Keratinocyte (primary cell): ENCODE measurements at regions not wholly inside any gene's neighbourhood (a gene's known extent, or its start where the extent isn't known, plus 50 kb on each side); places are given as distances from the start of the nearest gene placed in this dataset.

Source experiments
- DNase-seq: peaks from one replicate; pipeline ENCODE4 v3.0.0-alpha.2; 2011; ENCODE audit warnings: low read depth, missing footprints, low spot score
- FAIRE-seq: peaks from 2 replicates; lab custom pipeline; 2011; peaks lifted over from hg19 to GRCh38; lab: Jason Lieb, UNC
- H2AFZ ChIP-seq: 2 replicates; pipeline ENCODE4 v1.6.0; 2012; ENCODE audit warnings: low read length, control low read depth, inconsistent platforms; ENCODE audit not compliant: control insufficient read depth
- H3K27ac ChIP-seq: 2 replicates; pipeline ENCODE4 v1.5.1; 2011; ENCODE audit warnings: low read length; ENCODE audit not compliant: control insufficient read depth, insufficient read depth
- H3K27me3 ChIP-seq: 3 replicates; pipeline ENCODE4 v1.6.0; 2011; ENCODE audit warnings: low read length; ENCODE audit not compliant: control insufficient read depth, insufficient read depth; ENCODE audit errors: extremely low read depth
- H3K36me3 ChIP-seq, 2 experiments: 2 replicates in 1 of 2; 3 replicates in 1 of 2; pipeline ENCODE4 v1.5.1; 2011; ENCODE audit warnings: low read length in 2 of 2, mild to moderate bottlenecking in 1 of 2; ENCODE audit not compliant: control insufficient read depth in 2 of 2, insufficient read depth in 2 of 2; ENCODE audit errors: extremely low read depth in 1 of 2
- H3K4me1 ChIP-seq: 3 replicates; pipeline ENCODE4 v1.5.1; 2011; ENCODE audit warnings: low read length; ENCODE audit not compliant: control insufficient read depth, insufficient read depth; ENCODE audit errors: extremely low read depth
- H3K4me2 ChIP-seq: 3 replicates; pipeline ENCODE4 v1.6.0; 2011; ENCODE audit warnings: low read depth, low read length; ENCODE audit not compliant: control insufficient read depth, insufficient read depth; ENCODE audit errors: extremely low read depth
- H3K4me3 ChIP-seq, 3 experiments: fragments of 200-600 bp in 1 of 3; sonication (generic) in 1 of 3; 2 replicates in 2 of 3; 3 replicates in 1 of 3; pipeline ENCODE4 v1.5.1; 2011 to 2016; ENCODE audit warnings: low read length in 3 of 3, mild to moderate bottlenecking in 3 of 3, control low read depth in 2 of 3, inconsistent platforms in 1 of 3, low read depth in 1 of 3, mixed read lengths in 1 of 3, mixed run types in 1 of 3, moderate library complexity in 1 of 3; ENCODE audit not compliant: control insufficient read depth in 2 of 3, insufficient read depth in 2 of 3; ENCODE audit errors: extremely low read depth in 1 of 3
- H3K79me2 ChIP-seq: 2 replicates; pipeline ENCODE4 v1.6.0; 2012; ENCODE audit warnings: low read length; ENCODE audit not compliant: control insufficient read depth, insufficient read depth
- H3K9ac ChIP-seq: 3 replicates; pipeline ENCODE4 v1.6.0; 2011; ENCODE audit warnings: low read length; ENCODE audit not compliant: control insufficient read depth, insufficient read depth; ENCODE audit errors: extremely low read depth
- H3K9me1 ChIP-seq: 3 replicates; pipeline ENCODE4 v1.6.0; 2011; ENCODE audit warnings: low read length; ENCODE audit not compliant: control insufficient read depth, insufficient read depth; ENCODE audit errors: extremely low read depth
- H3K9me3 ChIP-seq: 2 replicates; pipeline ENCODE4 v1.5.1; 2012; ENCODE audit warnings: low read depth, low read length; ENCODE audit not compliant: control insufficient read depth
- H4K20me1 ChIP-seq: 3 replicates; pipeline ENCODE4 v1.6.0; 2011; ENCODE audit warnings: low read length; ENCODE audit not compliant: control insufficient read depth, insufficient read depth; ENCODE audit errors: extremely low read depth
- CTCF ChIP-seq, 3 experiments: IDR thresholded peaks in 1 of 3; conservative IDR thresholded peaks in 1 of 3; optimal IDR thresholded peaks in 1 of 3; 2 replicates in 2 of 3; 3 replicates in 1 of 3; pipeline versions ENCODE3 to v1.5.1; 2011; ENCODE audit warnings: low read length in 3 of 3, mild to moderate bottlenecking in 3 of 3, moderate library complexity in 2 of 3, control low read depth in 1 of 3, inconsistent platforms in 1 of 3; ENCODE audit not compliant: insufficient read depth in 2 of 3; ENCODE audit errors: extremely low read depth in 1 of 3
- EZH2 ChIP-seq: IDR thresholded peaks from one replicate; pipeline ENCODE4 v1.6.1; 2012; ENCODE audit warnings: inconsistent platforms, mild to moderate bottlenecking, low read length, moderate library complexity
- dilution Hi-C: fragments of 300-500 bp; cut with MboI; formaldehyde crosslinking; loops from one replicate; pipeline ENCODE4 v1.7.0; 2020; ENCODE audit warnings: low sequenced_read_pairs; ENCODE audit not compliant: extremely low pct_ligation_motif_present

- no peak for TF ChIP-seq CTCF (optimal IDR thresholded peaks at IDR 0.05 in 1 of 3, IDR thresholded peaks at IDR 0.05 in 1 of 3, conservative IDR thresholded peaks at IDR 0.05 in 1 of 3; ENCODE audit: extremely low read depth in 1 of 3, insufficient read depth in 2 of 3, low read length in 3 of 3)
- TF ChIP-seq EZH2: no peak
- no peaks in the 10 kb centered on the region for H3K9me3 ChIP-seq
- H3K9ac ChIP-seq: no peak overlapping the region
- no peaks in the 10 kb centered on the region for H3K9me1 ChIP-seq
- DNase-seq (no peak), FAIRE-seq (no peak)
- H3K4me2 ChIP-seq: no peak overlapping the region
- H3K27me3 ChIP-seq: no peaks in the 10 kb centered on the region
- no peaks in the 10 kb centered on the region for H3K36me3 ChIP-seq
- no peaks in the 10 kb centered on the region for H3K79me2 ChIP-seq
- H2AFZ ChIP-seq: no peak overlapping the region
- no peaks in the 10 kb centered on the region for H4K20me1 ChIP-seq
- H3K4me1 ChIP-seq: no peaks in the 10 kb centered on the region
- no peak overlapping the region for H3K4me3 ChIP-seq
- dilution Hi-C loops: no loop called here
- no peak overlapping the region for H3K27ac ChIP-seq
Measured at GRCh38 chr3:99357131-99357530, 281.3 kb upstream of the COL8A1 start.

DNA sequence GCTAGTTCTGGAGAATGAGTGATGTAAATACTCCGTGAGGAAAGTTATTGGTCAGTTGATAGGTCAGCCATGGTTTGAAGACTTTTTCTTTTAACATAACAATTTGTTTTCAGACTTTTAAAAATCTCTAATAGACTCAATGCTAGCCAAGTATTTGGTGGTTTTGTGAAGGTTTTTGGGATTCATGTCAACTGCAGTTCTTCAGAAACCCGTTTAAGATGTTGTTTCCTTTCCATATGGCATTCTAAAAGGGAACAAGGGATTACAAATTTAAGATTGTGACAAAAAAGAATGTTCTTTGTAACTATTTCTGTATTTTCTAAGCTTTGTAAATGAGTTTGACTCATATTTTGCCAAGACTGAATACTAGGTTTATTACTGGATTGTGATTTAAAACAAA is 281.7 kb upstream of the COL8A1 start:
- no peak overlapping the region for H2AFZ ChIP-seq
- H3K4me2 ChIP-seq: no peak overlapping the region
- H3K27me3 ChIP-seq: no peaks in the 10 kb centered on the region
- H3K9me1 ChIP-seq: no peaks in the 10 kb centered on the region
- no peak for DNase-seq
- TF ChIP-seq CTCF (optimal IDR thresholded peaks at IDR 0.05 in 1 of 3, IDR thresholded peaks at IDR 0.05 in 1 of 3, conservative IDR thresholded peaks at IDR 0.05 in 1 of 3; ENCODE audit: extremely low read depth in 1 of 3, insufficient read depth in 2 of 3, low read length in 3 of 3) (no peak), EZH2 (no peak)
- dilution Hi-C loops: no loop called here
- no peak overlapping the region for H3K4me3 ChIP-seq
- no peaks in the 10 kb centered on the region for H3K4me1 ChIP-seq
- no peaks in the 10 kb centered on the region for H3K36me3 ChIP-seq
- no peak overlapping the region for H3K27ac ChIP-seq
- no peaks in the 10 kb centered on the region for H4K20me1 ChIP-seq
- H3K9me3 ChIP-seq: no peaks in the 10 kb centered on the region
- no peaks in the 10 kb centered on the region for H3K79me2 ChIP-seq
- no peak for FAIRE-seq
- no peak overlapping the region for H3K9ac ChIP-seq
